GM20000 (cell line): ENCODE measurements at regions not wholly inside any gene's neighbourhood (a gene's known extent, or its start where the extent isn't known, plus 50 kb on each side); places are given as distances from the start of the nearest gene placed in this dataset.

Experiments used
- DNase-seq: peaks from one replicate; pipeline ENCODE4 v3.0.0; 2012; ENCODE audit warnings: low spot score
- CTCF ChIP-seq: IDR thresholded peaks from 2 replicates; pipeline ENCODE4 v1.5.1; 2012; ENCODE audit warnings: mild to moderate bottlenecking, control low read depth; ENCODE audit errors: extremely low read depth, missing control alignments

GRCh38 chr2:61679096-61679495 lies 140.9 kb upstream of the XPO1 start:
- TF ChIP-seq CTCF, result no peak
- no peak for DNase-seq

GRCh38 chr2:61677942-61678341 lies 139.8 kb upstream of the XPO1 start:
- DNase-seq, result no peak
- no peak for TF ChIP-seq CTCF

DNA sequence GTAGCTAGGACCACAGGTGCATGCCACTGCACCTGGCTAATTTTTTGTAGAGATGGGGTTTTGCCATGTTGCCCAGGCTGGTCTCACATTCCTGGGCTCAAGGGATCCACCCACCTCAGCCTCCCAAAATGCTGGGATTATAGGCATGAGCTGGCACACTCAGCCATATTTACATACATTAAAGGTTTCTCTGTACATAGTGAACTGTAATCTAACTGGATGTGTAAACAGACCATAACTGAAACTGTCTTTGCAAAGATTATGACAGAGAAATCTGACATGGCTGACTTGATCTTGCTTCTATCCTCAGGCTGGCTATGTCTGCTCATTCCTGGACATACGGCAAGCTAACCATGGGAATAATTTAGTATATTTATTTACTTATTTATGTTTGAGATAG lies 139.2 kb upstream of the XPO1 start:
- no peak for TF ChIP-seq CTCF
- DNase-seq, result no peak

DNA sequence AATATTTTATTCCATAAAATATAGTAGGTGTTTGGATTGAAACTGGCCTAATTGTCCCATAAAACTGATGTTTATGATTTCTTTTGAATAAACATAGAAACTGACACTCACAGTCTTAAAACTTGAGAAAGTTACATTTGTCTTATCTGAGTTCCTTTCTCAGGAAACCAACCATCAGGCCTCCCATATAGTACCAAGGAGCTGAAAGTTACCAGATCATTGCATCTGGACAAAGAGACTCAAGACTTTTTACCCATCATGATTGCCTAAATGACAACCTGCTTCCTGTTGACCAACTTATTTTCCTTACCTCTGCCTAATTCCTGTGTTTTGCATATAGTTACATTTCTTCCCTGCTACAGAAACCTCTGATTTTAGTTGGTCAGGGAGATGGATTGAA lies 137.0 kb upstream of the XPO1 start:
- no peak for TF ChIP-seq CTCF
- DNase-seq, result no peak

GRCh38 chr2:61671561-61672315 lies 133.6 kb upstream of the XPO1 start:
- TF ChIP-seq CTCF, result no peak
- DNase-seq, result no peak

GRCh38 chr2:61670591-61671501 lies 132.7 kb upstream of the XPO1 start:
- DNase-seq, result peak; percentile 33
- no peak for TF ChIP-seq CTCF

GRCh38 chr2:61664190-61664589 lies 126.0 kb upstream of the XPO1 start:
- no peak for TF ChIP-seq CTCF
- DNase-seq, result no peak
